ENCODE measurements at regions not wholly inside any gene's neighbourhood (a gene's known extent, or its start where the extent isn't known, plus 50 kb on each side); places are given as distances from the start of the nearest gene placed in this dataset.

- no peak for TF ChIP-seq MYB (IDR thresholded peaks at IDR 0.05; ENCODE audit: borderline replicate concordance, low read depth, low read length)
- TF ChIP-seq ZNF24 (IDR thresholded peaks at IDR 0.05): no peak
- TF ChIP-seq IKZF2 (IDR thresholded peaks at IDR 0.05): no peak
- TF ChIP-seq CHD4 (IDR thresholded peaks at IDR 0.05): no peak
- no peak for TF ChIP-seq STAT1 (conservative IDR thresholded peaks at IDR 0.05)
- TF ChIP-seq ZSCAN29 (IDR thresholded peaks at IDR 0.05): no peak
- TF ChIP-seq CEBPB (IDR thresholded peaks at IDR 0.05; ENCODE audit: borderline replicate concordance in 1 of 2, low read depth in 2 of 2, low read length in 2 of 2): no peak
- TF ChIP-seq BMI1 (IDR thresholded peaks at IDR 0.05; ENCODE audit: borderline replicate concordance): no peak
- no peak for TF ChIP-seq HDGF (IDR thresholded peaks at IDR 0.05)
- TF ChIP-seq SMAD1 (IDR thresholded peaks at IDR 0.05; ENCODE audit: low read depth, partially characterized antibody): no peak
- TF ChIP-seq PAX8 (IDR thresholded peaks at IDR 0.05): no peak
- TF ChIP-seq ZBTB11 (CRISPR knock-in tag; IDR thresholded peaks at IDR 0.05): no peak
- no peak for TF ChIP-seq ZNF592 (IDR thresholded peaks at IDR 0.05)
Measured at GRCh38 chr21:15260604-15261003, 195.8 kb upstream of the NRIP1 start (continued).
